ENCODE measurements at regions not wholly inside any gene's neighbourhood (a gene's known extent, or its start where the extent isn't known, plus 50 kb on each side); places are given as distances from the start of the nearest gene placed in this dataset.

- TF ChIP-seq CTCF (IDR thresholded peaks at IDR 0.05): no peak
- no peak for TF ChIP-seq POLR2A (IDR thresholded peaks at IDR 0.05)
These were observed 147.7 kb downstream of the PRL start for GRCh38 chr6:22149096-22149495.

All from adrenal gland (tissue), 5 donors.